ENCODE measurements at regions not wholly inside any gene's neighbourhood (a gene's known extent, or its start where the extent isn't known, plus 50 kb on each side); places are given as distances from the start of the nearest gene placed in this dataset.
A peak's percentile ranks its signal among the peaks of the same experiment; 100 is the strongest.

- no peak for DNase-seq (ENCODE audit: extremely low read depth, low read depth)
- no peak for TF ChIP-seq CTCF (IDR thresholded peaks at IDR 0.05; ENCODE audit: low read depth, low read length)
Measured at GRCh38 chr1:10862743-10863335, 66.4 kb upstream of the CASZ1 start.

GRCh38 chr1:10863886-10864285 is 67.4 kb upstream of the CASZ1 start:
- no peak for TF ChIP-seq CTCF (IDR thresholded peaks at IDR 0.05; ENCODE audit: low read depth, low read length)
- no peak for DNase-seq (ENCODE audit: extremely low read depth, low read depth)

DNA sequence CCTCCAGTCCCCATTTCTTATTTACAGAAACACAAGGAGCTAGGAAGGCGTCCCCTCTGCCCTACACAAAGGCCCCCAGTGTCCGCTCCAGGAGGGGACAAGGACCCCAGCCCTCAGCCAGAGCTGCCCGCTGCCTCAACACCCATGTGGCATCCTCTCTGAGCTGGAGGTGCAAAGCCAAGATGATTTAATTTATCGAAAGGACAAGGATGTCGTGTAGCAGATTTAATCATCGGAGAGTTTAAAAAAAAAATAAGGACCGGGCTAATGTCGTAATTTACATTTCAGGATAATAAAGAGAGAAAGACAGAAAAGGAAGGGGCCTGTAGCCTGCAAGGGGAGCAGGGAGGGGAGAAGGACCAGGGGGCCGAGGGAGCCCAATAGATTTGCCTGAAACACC is 68.3 kb upstream of the CASZ1 start:
- DNase-seq (ENCODE audit: extremely low read depth, low read depth): no peak
- TF ChIP-seq CTCF (IDR thresholded peaks at IDR 0.05; ENCODE audit: low read depth, low read length): no peak

DNA sequence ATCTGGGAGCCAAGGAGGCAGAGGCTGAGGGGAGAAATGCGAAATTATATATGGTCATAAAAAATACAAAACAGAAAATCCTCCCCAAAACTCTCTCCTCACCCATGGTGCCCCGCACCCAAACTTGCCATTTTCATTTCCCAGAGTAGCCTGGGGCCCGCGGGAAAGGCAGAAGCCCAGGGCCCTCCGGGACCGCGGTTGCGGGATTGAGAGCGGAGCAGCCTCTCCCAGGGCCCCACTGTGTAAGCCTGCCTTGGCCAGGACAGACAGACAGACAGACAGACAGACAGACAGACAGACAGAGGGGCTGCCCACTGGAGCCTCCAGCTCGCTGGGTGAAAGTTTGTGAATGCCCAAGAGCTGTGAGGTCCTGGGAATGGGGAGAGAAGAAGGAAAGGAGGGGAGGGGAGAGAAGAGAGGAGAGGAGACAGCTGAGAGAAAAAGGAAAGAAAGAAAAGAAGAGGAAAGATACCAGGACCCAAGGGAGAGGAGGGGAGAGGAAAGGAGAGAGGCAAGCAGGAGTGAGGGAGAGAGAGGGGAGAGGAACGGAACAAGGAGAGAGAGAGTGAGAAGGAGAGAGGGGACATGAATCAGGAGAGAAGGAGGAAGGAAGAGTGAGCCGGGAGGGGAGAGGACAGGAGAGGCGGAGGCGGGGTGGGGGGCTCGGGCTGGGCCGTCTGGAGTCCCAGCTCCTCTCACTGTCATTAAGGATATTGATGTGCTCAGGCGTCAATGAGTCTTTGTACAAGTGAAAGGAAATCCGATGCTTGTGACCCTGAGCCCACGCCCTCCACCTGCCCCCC is 69.3 kb upstream of the CASZ1 start:
- DNase-seq (ENCODE audit: extremely low read depth, low read depth): no peak
- TF ChIP-seq CTCF (IDR thresholded peaks at IDR 0.05; ENCODE audit: low read depth, low read length): no peak

GRCh38 chr1:10866321-10867093 is 70.1 kb upstream of the CASZ1 start:
- TF ChIP-seq CTCF (IDR thresholded peaks at IDR 0.05; ENCODE audit: low read depth, low read length): no peak
- no peak for DNase-seq (ENCODE audit: extremely low read depth, low read depth)

GRCh38 chr1:10867138-10867721 is 70.8 kb upstream of the CASZ1 start:
- DNase-seq (ENCODE audit: extremely low read depth, low read depth): no peak
- peak; percentile 22 for TF ChIP-seq CTCF (IDR thresholded peaks at IDR 0.05; ENCODE audit: low read depth, low read length)

All from AG09319 (cell line).